GM12878 (cell line): ENCODE measurements at regions not wholly inside any gene's neighbourhood (a gene's known extent, or its start where the extent isn't known, plus 50 kb on each side); places are given as distances from the start of the nearest gene placed in this dataset.

Experiments used
- ATAC-seq: fragments of 200-7000 bp; cut with Tn5 transposase; 3 replicates; pipeline ENCODE4 v1.9.1; 2020; ENCODE audit warnings: mild to moderate bottlenecking, moderate library complexity
- BruUV-seq: library from RNA; stranded (reverse); fragments of 400-500 nt; replicated peaks from 2 replicates; lab custom pipeline; 2021; lab: Mats Ljungman, UMichigan
- CTCF ChIA-PET: fragments of 300-600 bp; sonication (Branson Sonifier 250); formaldehyde crosslinking; extraction: SDS; loops from one replicate; lab custom pipeline; 2021; ENCODE audit warnings: inconsistent platforms; lab: Yijun Ruan, JAX
- POLR2A ChIA-PET: fragments of 350-600 bp; formaldehyde crosslinking; extraction: SDS; loops from one replicate; lab custom pipeline; 2021; ENCODE audit warnings: inconsistent platforms; lab: Charles Lee
- RAD21 ChIA-PET: fragments of 300-600 bp; sonication (Branson Sonifier 250); formaldehyde crosslinking; loops from one replicate; lab custom pipeline; 2023; ENCODE audit warnings: antibody characterized with exemption; ENCODE audit not compliant: unreplicated experiment; lab: Charles Lee
- SMC1A ChIA-PET: fragments of 300-600 bp; sonication (Branson Sonifier 250); formaldehyde crosslinking; loops from one replicate; lab custom pipeline; 2023; ENCODE audit not compliant: unreplicated experiment, uncharacterized antibody; lab: Charles Lee
- DNase-seq: peaks from one replicate; pipeline ENCODE4 v3.0.0-alpha.2; 2011; ENCODE audit warnings: low read depth, low spot score
- FAIRE-seq: peaks from 3 replicates; lab custom pipeline; 2011; peaks lifted over from hg19 to GRCh38; lab: Jason Lieb, UNC
- H2AFZ ChIP-seq: 2 replicates; pipeline ENCODE4 v1.6.0; 2011; ENCODE audit warnings: low read depth, low read length, control low read depth; ENCODE audit not compliant: control insufficient read depth
- H3K27ac ChIP-seq: 2 replicates; pipeline ENCODE4 v1.5.1; 2011; ENCODE audit warnings: control low read depth; ENCODE audit not compliant: control insufficient read depth, insufficient read depth
- H3K27me3 ChIP-seq, 2 experiments: replicated peaks in 1 of 2; 2 replicates each; pipeline versions ENCODE4 v1.6.0 to v1.6.1; 2011; ENCODE audit warnings: low read length in 1 of 2; ENCODE audit not compliant: control insufficient read depth in 2 of 2, insufficient read depth in 2 of 2
- H3K36me3 ChIP-seq, 2 experiments: 2 replicates each; pipeline ENCODE4 v1.5.1; 2011; ENCODE audit warnings: low read length in 1 of 2; ENCODE audit not compliant: control insufficient read depth in 2 of 2, insufficient read depth in 2 of 2
- H3K4me1 ChIP-seq: 2 replicates; pipeline ENCODE4 v1.6.1; 2011; ENCODE audit warnings: mild to moderate bottlenecking, low read length, moderate library complexity, mixed read lengths; ENCODE audit not compliant: control insufficient read depth, insufficient read depth
- H3K4me2 ChIP-seq: 2 replicates; pipeline ENCODE4 v1.6.0; 2011; ENCODE audit warnings: control low read depth; ENCODE audit not compliant: control insufficient read depth, insufficient read depth
- H3K4me3 ChIP-seq: fragments of 200-600 bp; sonication (generic); 2 replicates; pipeline ENCODE4 v1.5.1; 2016
- H3K79me2 ChIP-seq: 2 replicates; pipeline ENCODE4 v1.6.0; 2011; ENCODE audit warnings: low read length; ENCODE audit not compliant: control insufficient read depth, insufficient read depth
- H3K9ac ChIP-seq: 2 replicates; pipeline ENCODE4 v1.8.0; 2011; ENCODE audit warnings: low read length, control low read depth, mixed read lengths; ENCODE audit not compliant: control insufficient read depth, insufficient read depth
- H3K9me3 ChIP-seq: replicated peaks from 3 replicates; pipeline ENCODE4 v1.5.1; 2011; ENCODE audit warnings: mild to moderate bottlenecking, low read length; ENCODE audit not compliant: control insufficient read depth, insufficient read depth
- H4K20me1 ChIP-seq: 2 replicates; pipeline ENCODE4 v1.6.0; 2011; ENCODE audit not compliant: control insufficient read depth, insufficient read depth
- ASH2L ChIP-seq: fragments of 300-600, 200-600 bp; sonication (generic); IDR thresholded peaks from 2 replicates; pipeline ENCODE4 v1.6.1; 2017; ENCODE audit warnings: low read depth, mild to moderate bottlenecking, borderline replicate concordance
- CHD1 ChIP-seq: IDR thresholded peaks from 2 replicates; pipeline ENCODE4 v1.6.1; 2012; ENCODE audit warnings: low read depth, low read length, improper control_type of control experiment
- CHD2 ChIP-seq: IDR thresholded peaks from 2 replicates; pipeline ENCODE4 v1.6.1; 2011; ENCODE audit warnings: low read depth, low read length, improper control_type of control experiment, borderline replicate concordance
- JUND ChIP-seq: IDR thresholded peaks from 2 replicates; pipeline ENCODE4 v1.6.1; 2012; ENCODE audit warnings: low read depth, mild to moderate bottlenecking, low read length, improper control_type of control experiment, moderate library complexity
- NR2F1 ChIP-seq: fragments of 450-650 bp; conservative IDR thresholded peaks from 2 replicates; pipeline ENCODE4 v1.6.1; 2017; ENCODE audit warnings: mild to moderate bottlenecking
- NRF1 ChIP-seq: conservative IDR thresholded peaks from 2 replicates; pipeline ENCODE4 v1.6.1; 2011; ENCODE audit warnings: mild to moderate bottlenecking, low read depth, low read length, improper control_type of control experiment
- RELA ChIP-seq: fragments of 450-650 bp; IDR thresholded peaks from 2 replicates; pipeline ENCODE4 v1.8.0; 2014; ENCODE audit warnings: borderline replicate concordance; ENCODE audit not compliant: partially characterized antibody
- SMAD5 ChIP-seq: IDR thresholded peaks from 2 replicates; pipeline ENCODE4 v1.6.1; 2016; ENCODE audit warnings: antibody characterized with exemption, low read depth
- SREBF2 ChIP-seq: IDR thresholded peaks from 2 replicates; pipeline ENCODE4 v1.6.1; 2012; ENCODE audit warnings: mild to moderate bottlenecking, low read length
- YBX1 ChIP-seq: fragments of 450-650 bp; IDR thresholded peaks from 2 replicates; pipeline ENCODE4 v1.6.1; 2016; ENCODE audit warnings: antibody characterized with exemption
- ZZZ3 ChIP-seq: IDR thresholded peaks from 2 replicates; pipeline ENCODE4 v1.6.1; 2011; ENCODE audit warnings: low read depth; ENCODE audit not compliant: control insufficient read depth, insufficient read length
- WGBS: methylation state at CpG from one replicate; pipeline ENCODE4 v1.1.6; 2016; ENCODE audit warnings: low lambda C conversion rate; ENCODE audit not compliant: insufficient replicate concordance, insufficient coverage; ENCODE audit errors: missing lambda C conversion rate; 5-methylcytosine and 5-hydroxymethylcytosine counted together
- in situ Hi-C: fragments of 300-500 bp; cut with MboI; formaldehyde crosslinking; loops from 9 replicates; pipeline ENCODE4 v1.14.3; 2018; ENCODE audit warnings: mixed read lengths
- intact Hi-C: fragments of 100-400 bp; cut with micrococcal nuclease; formaldehyde crosslinking; loops from one replicate; pipeline ENCODE4 v1.14.2; 2022; ENCODE audit not compliant: unreplicated experiment
- TF ChIP-seq, protein P1 (sequence below): IDR thresholded peaks from 2 replicates; pipeline ENCODE4 v1.6.1; 2011; ENCODE audit warnings: low read depth, low read length, improper control_type of control experiment, borderline replicate concordance

DNA sequence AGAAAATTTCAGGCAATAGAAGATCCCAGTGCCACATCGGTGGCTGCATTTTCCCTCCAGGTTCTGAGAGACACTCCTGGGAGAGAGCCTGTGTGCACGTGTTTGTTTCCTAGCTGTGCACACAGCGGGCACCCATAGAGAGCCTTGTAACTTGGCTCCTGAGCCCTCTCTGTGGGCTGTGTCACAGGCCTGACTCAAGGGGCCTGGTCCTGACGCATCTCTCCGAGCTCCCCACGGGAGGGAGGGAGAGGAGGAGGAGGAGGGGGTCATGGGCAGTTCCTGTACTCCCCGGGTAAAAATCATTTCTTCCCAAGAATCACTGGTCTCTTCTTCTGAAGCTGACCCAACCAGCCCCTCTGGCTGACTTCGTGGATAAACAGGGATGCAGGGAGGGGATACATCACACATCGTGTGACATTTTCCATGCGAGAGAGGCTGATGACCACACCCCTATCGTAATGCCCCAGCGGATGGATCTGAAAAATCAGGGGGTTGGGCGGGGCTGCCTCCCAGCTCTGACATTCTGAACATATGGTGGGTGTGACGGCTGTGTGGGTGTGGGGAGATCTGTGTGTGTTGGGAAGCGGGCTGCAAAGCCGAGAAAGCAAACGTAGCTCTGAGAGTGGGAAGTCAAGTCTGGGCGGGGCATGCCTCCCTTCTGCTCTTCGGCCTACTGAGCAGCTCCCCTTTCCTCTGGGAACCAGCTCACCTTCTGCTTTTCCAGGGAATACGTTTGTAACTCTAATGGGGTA lies 308.3 kb upstream of the HS6ST1 start:
- H3K4me3 ChIP-seq, result no peak overlapping the region
- no TSS peak for BruUV-seq
- H3K79me2 ChIP-seq, result no peaks in the 10 kb centered on the region
- ChIA-PET RAD21 (no interaction called here), CTCF (no interaction called here), SMC1A (no interaction called here), POLR2A (no interaction called here)
- H4K20me1 ChIP-seq, result no peaks in the 10 kb centered on the region
- H3K36me3 ChIP-seq, result no peaks in the 10 kb centered on the region
- no peak overlapping the region for H3K4me2 ChIP-seq
- no peak for FAIRE-seq
- no peak overlapping the region for H3K9ac ChIP-seq
- no peak overlapping the region for H2AFZ ChIP-seq
- intact Hi-C loops, result no loop called here
- ATAC-seq, result no peak
- H3K9me3 ChIP-seq, result no peaks in the 10 kb centered on the region
- peaks cover 14% of the 10 kb centered on the region for H3K4me1 ChIP-seq
- no peak for DNase-seq
- TF ChIP-seq CHD2, result no peak
- no peak for TF ChIP-seq YBX1
- TF ChIP-seq, protein P1, sequence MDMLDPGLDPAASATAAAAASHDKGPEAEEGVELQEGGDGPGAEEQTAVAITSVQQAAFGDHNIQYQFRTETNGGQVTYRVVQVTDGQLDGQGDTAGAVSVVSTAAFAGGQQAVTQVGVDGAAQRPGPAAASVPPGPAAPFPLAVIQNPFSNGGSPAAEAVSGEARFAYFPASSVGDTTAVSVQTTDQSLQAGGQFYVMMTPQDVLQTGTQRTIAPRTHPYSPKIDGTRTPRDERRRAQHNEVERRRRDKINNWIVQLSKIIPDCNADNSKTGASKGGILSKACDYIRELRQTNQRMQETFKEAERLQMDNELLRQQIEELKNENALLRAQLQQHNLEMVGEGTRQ, result no peak
- TF ChIP-seq RELA, result no peak
- no peak for TF ChIP-seq ZZZ3
- TF ChIP-seq SMAD5, result no peak
- no peak for TF ChIP-seq SREBF2
- no peak for TF ChIP-seq NRF1
- TF ChIP-seq CHD1, result no peak
- TF ChIP-seq ASH2L, result no peak
- TF ChIP-seq JUND, result no peak
- TF ChIP-seq NR2F1, result no peak
- TF ChIP-seq, all 136 proteins: peak for 0
- H3K27me3 ChIP-seq, result peaks cover 0 to 2% of the 10 kb centered on the region in 2 experiments; a peak in 1 of 4 replicates
- in situ Hi-C loops, result no loop called here
- no peak overlapping the region for H3K27ac ChIP-seq
- 52% methylated on average over 17 of the region's 20 CpGs for WGBS
